Neural progenitor cell (in vitro differentiated cells): ENCODE measurements at regions not wholly inside any gene's neighbourhood (a gene's known extent, or its start where the extent isn't known, plus 50 kb on each side); places are given as distances from the start of the nearest gene placed in this dataset.
A peak's percentile ranks its signal among the peaks of the same experiment; 100 is the strongest.

Experiments
- DNase-seq: peaks from one replicate; pipeline ENCODE4 v3.0.0-alpha.2; 2016; ENCODE audit warnings: low spot score
- H2AFZ ChIP-seq: fragments of 200-600 bp; sonication (generic); replicated peaks from 2 replicates; pipeline ENCODE4 v1.6.1; 2016; ENCODE audit warnings: antibody characterized with exemption
- H3F3A ChIP-seq: fragments of 200-600 bp; sonication (generic); 2 replicates; pipeline ENCODE4 v1.6.1; 2016; ENCODE audit warnings: antibody characterized with exemption, low read depth
- H3K27ac ChIP-seq: fragments of 200-600 bp; sonication (generic); 2 replicates; pipeline ENCODE4 v1.5.1; 2016; ENCODE audit warnings: mild to moderate bottlenecking
- H3K27me3 ChIP-seq: fragments of 200-600 bp; sonication (generic); 2 replicates; pipeline ENCODE4 v1.6.1; 2016; ENCODE audit warnings: mild to moderate bottlenecking, moderate library complexity
- H3K36me3 ChIP-seq: fragments of 200-600 bp; sonication (generic); 2 replicates; pipeline ENCODE4 v1.5.1; 2016
- H3K4me1 ChIP-seq: fragments of 200-600 bp; sonication (generic); 2 replicates; pipeline ENCODE4 v1.6.1; 2016; ENCODE audit warnings: mixed run types
- H3K4me2 ChIP-seq: fragments of 200-600 bp; sonication (generic); 2 replicates; pipeline ENCODE4 v1.6.1; 2016
- H3K4me3 ChIP-seq: fragments of 200-600 bp; sonication (generic); 2 replicates; pipeline ENCODE4 v1.5.1; 2016
- H3K79me2 ChIP-seq: fragments of 200-600 bp; sonication (generic); 2 replicates; pipeline ENCODE4 v1.6.1; 2016; ENCODE audit warnings: low read depth
- H3K9ac ChIP-seq: fragments of 200-600 bp; sonication (generic); 2 replicates; pipeline ENCODE4 v1.6.1; 2016
- H3K9me3 ChIP-seq: fragments of 200-600 bp; sonication (generic); 2 replicates; pipeline ENCODE4 v1.5.1; 2016; ENCODE audit warnings: low read depth
- H4K20me1 ChIP-seq: fragments of 200-600 bp; sonication (generic); 2 replicates; pipeline ENCODE4 v1.6.1; 2016; ENCODE audit warnings: low read depth
- H3K27ac Mint-ChIP-seq: 3 replicates; pipeline ENCODE4 v1.8.0; 2021; ENCODE audit warnings: mixed read lengths
- H3K27me3 Mint-ChIP-seq: 2 replicates; pipeline ENCODE4 v1.8.0; 2022; ENCODE audit warnings: low read depth, mild to moderate bottlenecking, inconsistent platforms, moderate library complexity, mixed read lengths; ENCODE audit not compliant: insufficient read depth
- H3K36me3 Mint-ChIP-seq: 3 replicates; pipeline ENCODE4 v1.8.0; 2021; ENCODE audit warnings: mixed read lengths
- H3K4me1 Mint-ChIP-seq: 3 replicates; pipeline ENCODE4 v1.8.0; 2021; ENCODE audit warnings: mixed read lengths
- H3K4me3 Mint-ChIP-seq: 3 replicates; pipeline ENCODE4 v1.8.0; 2021; ENCODE audit warnings: mild to moderate bottlenecking, moderate library complexity, mixed read lengths
- H3K9me3 Mint-ChIP-seq: 3 replicates; pipeline ENCODE4 v1.8.0; 2020; ENCODE audit warnings: mixed read lengths
- EZH2 ChIP-seq: fragments of 200-600 bp; sonication (generic); IDR thresholded peaks from 2 replicates; pipeline ENCODE4 v1.6.1; 2017; ENCODE audit warnings: antibody characterized with exemption, mild to moderate bottlenecking, moderate library complexity
- EZH2phosphoT487 ChIP-seq: fragments of 200-600 bp; sonication (generic); IDR thresholded peaks from 2 replicates; pipeline ENCODE4 v1.6.1; 2017; ENCODE audit warnings: antibody characterized with exemption
- TF ChIP-seq, protein P1 (sequence below): fragments of 200-600 bp; sonication (generic); IDR thresholded peaks from 2 replicates; pipeline ENCODE4 v1.5.1; 2017; ENCODE audit warnings: antibody characterized with exemption, mild to moderate bottlenecking

DNA sequence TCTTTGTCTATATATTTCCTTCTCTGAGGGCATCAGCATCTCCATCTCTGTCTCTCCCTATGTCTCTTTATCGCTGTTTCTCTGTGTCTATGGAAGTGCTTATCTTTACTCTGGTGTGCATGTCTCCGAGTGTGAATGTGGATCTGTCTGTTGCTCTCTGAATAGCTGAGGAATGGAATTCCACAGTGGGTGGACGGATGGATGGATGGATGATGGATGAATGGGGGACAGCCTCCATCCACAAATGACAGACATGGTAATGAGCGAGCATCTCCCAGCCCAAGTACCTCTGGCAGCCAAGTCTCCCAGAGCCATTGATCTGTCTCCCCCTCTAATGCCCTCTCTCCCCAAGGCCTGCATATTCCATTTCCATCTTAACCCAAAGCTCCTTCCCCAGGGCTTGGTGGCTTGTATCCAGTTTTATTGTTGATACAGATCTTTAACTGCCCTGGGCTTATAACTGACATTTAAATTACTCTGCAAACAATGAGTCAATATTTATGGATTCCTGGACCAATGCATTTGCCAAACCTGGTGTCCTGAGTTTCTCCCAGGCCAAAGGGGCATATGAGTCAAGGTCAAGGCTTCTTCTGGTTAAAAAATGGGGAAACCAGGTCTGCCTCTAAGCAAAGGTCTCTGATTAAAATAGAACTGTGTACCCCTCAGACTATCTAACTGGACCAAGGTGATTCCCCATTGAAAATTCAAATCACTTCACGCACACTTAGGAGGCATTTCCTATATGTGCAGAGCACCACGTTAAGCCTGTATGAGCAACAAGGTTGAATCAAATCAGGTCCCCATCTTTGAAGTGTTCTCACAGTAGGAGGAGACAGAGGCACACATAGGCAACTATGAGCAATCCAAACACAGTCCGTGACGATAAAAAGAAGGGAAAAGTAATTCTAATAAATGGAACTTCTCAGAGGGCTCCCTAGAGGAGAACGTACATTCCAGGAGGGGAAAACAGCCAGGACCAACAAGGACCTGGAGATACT, 109.9 kb downstream of the TLE3 start:
- H2AFZ ChIP-seq, result no peak overlapping the region
- H3K9ac ChIP-seq, result no peak overlapping the region
- H3K4me3 ChIP-seq, result no peak overlapping the region
- no peak overlapping the region for H3K27ac ChIP-seq
- Mint-ChIP-seq H3K36me3 (no peaks in the 10 kb centered on the region), H3K4me3 (no peak overlapping the region), H3K9me3 (no peaks in the 10 kb centered on the region), H3K27me3 (peaks cover 12% of the 10 kb centered on the region), H3K27ac (no peak overlapping the region), H3K4me1 (peaks cover 26% of the 10 kb centered on the region)
- no peak overlapping the region for H3K4me2 ChIP-seq
- peaks cover 37% of the 10 kb centered on the region for H3K4me1 ChIP-seq
- no peaks in the 10 kb centered on the region for H3K36me3 ChIP-seq
- H4K20me1 ChIP-seq, result no peaks in the 10 kb centered on the region
- no peaks in the 10 kb centered on the region for H3K9me3 ChIP-seq
- no peaks in the 10 kb centered on the region for H3K79me2 ChIP-seq
- DNase-seq, result no peak
- no peaks in the 10 kb centered on the region for H3K27me3 ChIP-seq
- peaks cover 26% of the 10 kb centered on the region for H3F3A ChIP-seq
- TF ChIP-seq, protein P1, sequence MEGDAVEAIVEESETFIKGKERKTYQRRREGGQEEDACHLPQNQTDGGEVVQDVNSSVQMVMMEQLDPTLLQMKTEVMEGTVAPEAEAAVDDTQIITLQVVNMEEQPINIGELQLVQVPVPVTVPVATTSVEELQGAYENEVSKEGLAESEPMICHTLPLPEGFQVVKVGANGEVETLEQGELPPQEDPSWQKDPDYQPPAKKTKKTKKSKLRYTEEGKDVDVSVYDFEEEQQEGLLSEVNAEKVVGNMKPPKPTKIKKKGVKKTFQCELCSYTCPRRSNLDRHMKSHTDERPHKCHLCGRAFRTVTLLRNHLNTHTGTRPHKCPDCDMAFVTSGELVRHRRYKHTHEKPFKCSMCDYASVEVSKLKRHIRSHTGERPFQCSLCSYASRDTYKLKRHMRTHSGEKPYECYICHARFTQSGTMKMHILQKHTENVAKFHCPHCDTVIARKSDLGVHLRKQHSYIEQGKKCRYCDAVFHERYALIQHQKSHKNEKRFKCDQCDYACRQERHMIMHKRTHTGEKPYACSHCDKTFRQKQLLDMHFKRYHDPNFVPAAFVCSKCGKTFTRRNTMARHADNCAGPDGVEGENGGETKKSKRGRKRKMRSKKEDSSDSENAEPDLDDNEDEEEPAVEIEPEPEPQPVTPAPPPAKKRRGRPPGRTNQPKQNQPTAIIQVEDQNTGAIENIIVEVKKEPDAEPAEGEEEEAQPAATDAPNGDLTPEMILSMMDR, result no peak

DNA sequence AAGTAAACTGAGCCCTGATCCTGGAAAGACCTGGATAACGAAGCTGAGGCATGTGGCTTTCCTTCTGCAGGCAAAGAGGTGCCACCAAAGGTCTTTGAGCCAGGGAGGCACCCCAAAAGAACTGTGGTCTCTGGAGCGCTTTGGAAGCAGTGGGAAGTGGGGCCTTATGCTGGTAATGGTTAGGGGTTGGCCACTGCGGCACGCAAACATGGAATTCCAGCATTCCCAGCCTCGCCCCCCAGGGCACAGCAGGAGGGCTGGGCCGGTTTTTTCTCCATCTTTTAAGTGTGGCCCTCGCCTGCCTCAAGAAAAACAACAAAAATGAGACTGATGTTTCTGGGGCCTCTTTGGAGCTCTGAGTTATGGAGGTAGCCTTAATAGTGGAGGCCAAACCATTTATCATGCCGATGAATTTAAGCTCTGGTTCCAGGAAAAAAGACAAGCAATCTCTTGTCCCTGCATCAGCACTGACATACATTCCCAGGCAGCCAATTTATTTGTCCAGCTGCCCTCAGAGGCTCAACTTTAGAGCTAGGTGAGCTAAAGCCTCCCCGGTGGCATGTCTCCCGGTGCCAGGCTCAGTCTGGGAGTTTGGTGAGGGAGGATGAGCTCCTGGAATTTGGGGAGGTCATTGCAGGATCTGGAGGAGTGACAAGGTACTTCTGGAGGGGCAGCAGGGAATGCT, 109.0 kb downstream of the TLE3 start:
- H3K9me3 Mint-ChIP-seq, result no peaks in the 10 kb centered on the region
- H3K27me3 Mint-ChIP-seq, result peaks cover 12% of the 10 kb centered on the region
- H3K4me1 Mint-ChIP-seq, result peaks cover 26% of the 10 kb centered on the region
- Histone ChIP-seq H3K27me3 (no peaks in the 10 kb centered on the region), H3K9me3 (no peaks in the 10 kb centered on the region), H3K36me3 (no peaks in the 10 kb centered on the region), H3K4me3 (no peak overlapping the region), H3K4me2 (no peak overlapping the region), H2AFZ (no peak overlapping the region), H3K79me2 (no peaks in the 10 kb centered on the region), H4K20me1 (no peaks in the 10 kb centered on the region), H3K9ac (no peak overlapping the region), H3K27ac (no peak overlapping the region), H3K4me1 (peaks cover 37% of the 10 kb centered on the region), H3F3A (peaks cover 26% of the 10 kb centered on the region)
- no peak for TF ChIP-seq EZH2phosphoT487
- TF ChIP-seq, protein P1, result no peak
- no peak for TF ChIP-seq EZH2
- H3K27ac Mint-ChIP-seq, result no peak overlapping the region
- H3K36me3 Mint-ChIP-seq, result no peaks in the 10 kb centered on the region
- H3K4me3 Mint-ChIP-seq, result no peak overlapping the region
- DNase-seq, result no peak

DNA sequence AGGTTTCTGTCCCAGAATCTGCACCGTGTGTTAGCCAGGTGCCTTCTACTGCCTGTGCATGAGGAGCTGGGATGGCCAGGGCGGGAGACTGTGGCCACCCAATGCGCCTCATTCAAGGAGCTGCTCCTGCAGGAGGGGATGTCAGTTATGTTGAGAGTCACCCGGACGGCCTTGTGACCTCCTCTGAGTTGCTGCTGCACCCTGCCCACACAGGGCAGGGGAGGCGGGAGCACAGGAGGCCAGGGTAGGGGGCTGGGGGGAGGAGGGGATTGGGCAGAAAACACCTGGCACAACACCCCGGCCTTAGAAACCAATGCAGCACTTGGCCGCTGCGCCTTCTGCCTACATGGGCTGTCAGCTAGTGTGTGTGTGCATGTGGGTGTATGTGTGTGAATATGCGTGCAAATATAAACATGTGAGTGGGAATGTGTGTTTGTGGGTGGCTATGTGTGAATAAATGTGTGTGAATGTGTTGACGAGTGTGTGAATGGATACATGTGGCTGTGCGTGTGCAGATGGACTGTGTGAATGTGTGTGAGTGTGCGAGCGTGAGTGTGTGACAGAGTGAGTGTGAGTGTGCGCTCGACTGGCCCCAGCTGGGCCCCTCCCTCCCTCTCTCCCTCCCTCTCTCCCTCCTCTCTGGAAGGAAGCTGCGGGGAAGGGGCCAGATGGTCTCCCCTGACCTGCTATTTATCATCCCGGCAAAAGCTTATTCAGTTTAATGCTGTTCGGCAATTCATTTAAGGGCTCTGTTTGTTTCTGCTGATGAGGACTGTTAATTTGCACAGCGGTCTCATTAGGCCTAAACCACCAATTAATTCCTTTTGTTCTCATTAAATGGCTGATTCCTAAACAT, 106.9 kb downstream of the TLE3 start:
- H3K4me2 ChIP-seq, result peak overlapping the region; percentile 60
- no peak overlapping the region for H3K4me3 ChIP-seq
- H3K9me3 Mint-ChIP-seq, result no peaks in the 10 kb centered on the region

More for the DNA sequence above, 106.9 kb downstream of the TLE3 start:
- no peaks in the 10 kb centered on the region for H3K36me3 Mint-ChIP-seq
- H4K20me1 ChIP-seq, result no peaks in the 10 kb centered on the region
- H3K9me3 ChIP-seq, result no peaks in the 10 kb centered on the region
- peak; percentile 33 for DNase-seq
- H3K4me3 Mint-ChIP-seq, result no peak overlapping the region
- no peak overlapping the region for H2AFZ ChIP-seq
- no peaks in the 10 kb centered on the region for H3K79me2 ChIP-seq
- peaks cover 14% of the 10 kb centered on the region for H3K27me3 Mint-ChIP-seq
- no peak overlapping the region for H3K9ac ChIP-seq
- peaks cover 26% of the 10 kb centered on the region for H3K4me1 Mint-ChIP-seq
- H3K27ac Mint-ChIP-seq, result no peak overlapping the region
- no peak overlapping the region for H3K27ac ChIP-seq
- no peak for TF ChIP-seq EZH2
- TF ChIP-seq, protein P1, result no peak
- no peak for TF ChIP-seq EZH2phosphoT487
- peaks cover 26% of the 10 kb centered on the region for H3F3A ChIP-seq
- no peaks in the 10 kb centered on the region for H3K36me3 ChIP-seq
- H3K4me1 ChIP-seq, result peaks cover 37% of the 10 kb centered on the region
- no peaks in the 10 kb centered on the region for H3K27me3 ChIP-seq
